ENCODE measurements at regions not wholly inside any gene's neighbourhood (a gene's known extent, or its start where the extent isn't known, plus 50 kb on each side); places are given as distances from the start of the nearest gene placed in this dataset.

- in situ Hi-C loops (cut with HindIII; ENCODE audit: low sequenced_read_pairs), result no loop called here
- no peak overlapping the region for H3K4me3 ChIP-seq (ENCODE audit: low read depth, low read length)
- TF ChIP-seq CTCF (IDR thresholded peaks at IDR 0.05; ENCODE audit: low read depth, low read length, missing control alignments), result no peak
- no peak for DNase-seq (ENCODE audit: low read depth)
These were observed 542.6 kb downstream of the DHX35 start for GRCh38 chr20:39504710-39505094.

GRCh38 chr20:39503902-39504709, 542.0 kb downstream of the DHX35 start:
- TF ChIP-seq CTCF (IDR thresholded peaks at IDR 0.05; ENCODE audit: low read depth, low read length, missing control alignments), result no peak
- no peak for DNase-seq (ENCODE audit: low read depth)
- in situ Hi-C loops (cut with HindIII; ENCODE audit: low sequenced_read_pairs), result no loop called here
- H3K4me3 ChIP-seq (ENCODE audit: low read depth, low read length), result no peak overlapping the region

DNA sequence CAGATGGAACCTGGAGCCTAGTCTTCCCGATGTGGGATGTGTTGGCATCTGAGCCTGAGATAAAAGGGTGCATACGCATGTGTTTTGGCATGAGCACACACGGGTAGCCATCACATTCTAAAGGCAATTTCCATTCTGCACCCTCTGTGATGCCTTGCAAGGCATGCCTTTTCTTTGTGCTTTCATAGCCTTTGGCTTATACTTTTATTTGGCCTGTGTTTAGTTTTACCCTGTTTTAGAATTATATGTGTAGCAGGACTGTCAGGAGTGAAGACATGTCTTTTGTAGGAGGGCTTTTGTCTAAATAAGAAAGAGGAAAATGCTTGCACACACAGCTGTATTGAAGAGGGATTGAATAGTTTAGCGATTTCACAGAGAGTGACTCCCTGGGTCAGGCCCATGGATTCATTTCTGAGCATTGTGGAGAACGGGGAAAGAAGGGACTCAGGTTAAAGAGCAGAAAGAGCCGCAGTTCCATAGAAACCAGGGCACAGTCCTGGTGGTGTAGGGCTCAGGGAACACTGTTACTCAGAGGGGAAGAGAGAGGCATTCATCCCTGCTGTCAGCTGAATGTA, 530.2 kb downstream of the DHX35 start:
- TF ChIP-seq CTCF (IDR thresholded peaks at IDR 0.05; ENCODE audit: low read depth, low read length, missing control alignments), result no peak
- no peak overlapping the region for H3K4me3 ChIP-seq (ENCODE audit: low read depth, low read length)
- in situ Hi-C loops (cut with HindIII; ENCODE audit: low sequenced_read_pairs), result loop anchor here (5.0 kb wide), 1 partner anchor 50 kb away; no protein-coding TSS in a partner anchor
- DNase-seq (ENCODE audit: low read depth), result no peak

- no peak for TF ChIP-seq CTCF (IDR thresholded peaks at IDR 0.05; ENCODE audit: low read depth, low read length, missing control alignments)
- DNase-seq (ENCODE audit: low read depth), result no peak
- H3K4me3 ChIP-seq (ENCODE audit: low read depth, low read length), result no peak overlapping the region
- in situ Hi-C loops (cut with HindIII; ENCODE audit: low sequenced_read_pairs), result loop anchor here (5.0 kb wide), 1 partner anchor 49 kb away; no protein-coding TSS in a partner anchor
These were observed 529.6 kb downstream of the DHX35 start for GRCh38 chr20:39491711-39492110.

- DNase-seq (ENCODE audit: low read depth), result no peak
- no peak for TF ChIP-seq CTCF (IDR thresholded peaks at IDR 0.05; ENCODE audit: low read depth, low read length, missing control alignments)
- in situ Hi-C loops (cut with HindIII; ENCODE audit: low sequenced_read_pairs), result loop anchor here (5.0 kb wide), 1 partner anchor 48 kb away; no protein-coding TSS in a partner anchor
- H3K4me3 ChIP-seq (ENCODE audit: low read depth, low read length), result no peak overlapping the region
These were observed 527.9 kb downstream of the DHX35 start for GRCh38 chr20:39489986-39490560.

DNA sequence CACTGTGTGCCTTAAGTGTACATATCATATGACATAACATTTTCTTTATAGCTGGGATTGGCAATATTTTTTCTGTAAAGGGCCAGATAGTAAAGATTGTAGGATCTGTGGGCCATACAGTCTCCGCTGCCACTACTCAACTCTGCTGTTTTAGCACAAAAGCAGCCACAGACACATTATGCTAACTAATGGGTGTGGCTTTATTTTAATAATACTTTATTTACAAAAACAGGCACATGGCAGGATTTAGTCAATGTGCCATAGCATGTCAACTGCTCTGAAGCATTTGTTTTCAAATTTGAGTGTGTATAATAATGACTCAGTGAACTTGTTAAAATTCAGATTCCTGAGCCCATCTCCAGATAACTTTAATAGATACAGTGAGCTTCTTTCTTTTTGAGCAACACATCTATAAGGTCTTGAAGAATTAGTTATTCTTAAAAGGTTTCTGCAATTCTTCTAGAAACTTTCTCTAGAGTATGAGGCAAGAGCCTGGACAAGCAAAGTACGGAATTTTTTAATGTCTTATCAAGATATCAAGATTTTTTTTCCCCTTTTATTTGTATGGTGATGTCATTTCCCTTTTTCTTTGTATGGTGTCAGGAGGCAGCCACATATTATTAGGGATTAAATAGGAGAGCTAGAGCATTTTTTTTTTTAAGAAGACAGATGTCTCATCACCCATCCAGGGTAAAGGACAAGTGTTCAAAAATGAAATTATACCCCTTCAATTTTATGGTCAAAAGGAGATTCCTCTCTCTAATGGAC, 518.3 kb downstream of the DHX35 start:
- DNase-seq (ENCODE audit: low read depth), result no peak
- no peak overlapping the region for H3K4me3 ChIP-seq (ENCODE audit: low read depth, low read length)
- no peak for TF ChIP-seq CTCF (IDR thresholded peaks at IDR 0.05; ENCODE audit: low read depth, low read length, missing control alignments)
- in situ Hi-C loops (cut with HindIII; ENCODE audit: low sequenced_read_pairs), result no loop called here
